ENCODE measurements at regions not wholly inside any gene's neighbourhood (a gene's known extent, or its start where the extent isn't known, plus 50 kb on each side); places are given as distances from the start of the nearest gene placed in this dataset.

GRCh38 chr4:30811296-30811695, 91.1 kb downstream of the PCDH7 start:
- WGBS (ENCODE audit: insufficient coverage) = 100% methylated on average over 1 of the region's 2 CpGs
- no peaks in the 10 kb centered on the region for H3K36me3 Mint-ChIP-seq
- H3K27me3 Mint-ChIP-seq (ENCODE audit: low read depth in 2 of 2) = no peaks in the 10 kb centered on the region
- no peaks in the 10 kb centered on the region for H3K27me3 ChIP-seq (ENCODE audit: control insufficient read depth, insufficient read depth, low read length)
- H3K4me3 Mint-ChIP-seq = no peak overlapping the region
- intact Hi-C loops (cut with micrococcal nuclease) = no loop called here
- no peak overlapping the region for H3K27ac Mint-ChIP-seq
- no peak overlapping the region for H3K27ac ChIP-seq (ENCODE audit: low read length)
- no peak overlapping the region for H3K4me3 ChIP-seq (ENCODE audit: low read length)
- H3K9me3 Mint-ChIP-seq = peaks cover 6 to 17% of the 10 kb centered on the region in 2 donors
- H3K9me3 ChIP-seq (ENCODE audit: control insufficient read depth, insufficient read depth, low read length) = no peaks in the 10 kb centered on the region
- no peaks in the 10 kb centered on the region for H3K4me1 ChIP-seq (ENCODE audit: control insufficient read depth, insufficient read depth, low read length)
- no peaks in the 10 kb centered on the region for H3K4me1 Mint-ChIP-seq
- TF ChIP-seq CTCF (IDR thresholded peaks at IDR 0.05) = no peak
- DNase-seq (no peak), ATAC-seq (no peak)
- no peaks in the 10 kb centered on the region for H3K36me3 ChIP-seq (ENCODE audit: control insufficient read depth, insufficient read depth, low read length)

GRCh38 chr4:30815685-30816084, 95.5 kb downstream of the PCDH7 start:
- Histone ChIP-seq H3K9me3 (ENCODE audit: control insufficient read depth, insufficient read depth, low read length) (no peaks in the 10 kb centered on the region), H3K4me3 (ENCODE audit: low read length) (no peak overlapping the region), H3K36me3 (ENCODE audit: control insufficient read depth, insufficient read depth, low read length) (no peaks in the 10 kb centered on the region), H3K4me1 (ENCODE audit: control insufficient read depth, insufficient read depth, low read length) (no peaks in the 10 kb centered on the region), H3K27me3 (ENCODE audit: control insufficient read depth, insufficient read depth, low read length) (no peaks in the 10 kb centered on the region), H3K27ac (ENCODE audit: low read length) (no peak overlapping the region)
- Mint-ChIP-seq H3K27me3 (ENCODE audit: low read depth in 2 of 2) (no peaks in the 10 kb centered on the region), H3K27ac (no peak overlapping the region), H3K4me1 (no peaks in the 10 kb centered on the region), H3K4me3 (no peak overlapping the region), H3K36me3 (peaks cover 7% of the 10 kb centered on the region), H3K9me3 (peaks cover 12 to 26% of the 10 kb centered on the region in 2 donors)
- 91% methylated on average over 2 of the region's 2 CpGs for WGBS (ENCODE audit: insufficient coverage)
- TF ChIP-seq CTCF (IDR thresholded peaks at IDR 0.05) = no peak
- DNase-seq = no peak
- ATAC-seq = no peak
- intact Hi-C loops (cut with micrococcal nuclease) = no loop called here

- no peaks in the 10 kb centered on the region for H3K27me3 ChIP-seq (ENCODE audit: control insufficient read depth, insufficient read depth, low read length)
- WGBS (ENCODE audit: insufficient coverage) = 67% methylated on average over 1 of the region's 1 CpG
- H3K36me3 Mint-ChIP-seq = peaks cover 7% of the 10 kb centered on the region
These were observed 97.3 kb downstream of the PCDH7 start for GRCh38 chr4:30817447-30817846.

More at GRCh38 chr4:30817447-30817846, 97.3 kb downstream of the PCDH7 start:
- no peak overlapping the region for H3K4me3 ChIP-seq (ENCODE audit: low read length)
- Mint-ChIP-seq H3K4me1 (no peaks in the 10 kb centered on the region), H3K27me3 (ENCODE audit: low read depth in 2 of 2) (no peaks in the 10 kb centered on the region), H3K27ac (no peak overlapping the region), H3K9me3 (peaks cover 11 to 22% of the 10 kb centered on the region in 2 donors), H3K4me3 (no peak overlapping the region)
- intact Hi-C loops (cut with micrococcal nuclease) = no loop called here
- H3K4me1 ChIP-seq (ENCODE audit: control insufficient read depth, insufficient read depth, low read length) = no peaks in the 10 kb centered on the region
- ATAC-seq = no peak
- TF ChIP-seq CTCF (IDR thresholded peaks at IDR 0.05) = no peak
- H3K9me3 ChIP-seq (ENCODE audit: control insufficient read depth, insufficient read depth, low read length) = no peaks in the 10 kb centered on the region
- H3K36me3 ChIP-seq (ENCODE audit: control insufficient read depth, insufficient read depth, low read length) = no peaks in the 10 kb centered on the region
- no peak for DNase-seq
- no peak overlapping the region for H3K27ac ChIP-seq (ENCODE audit: low read length)

Measured in natural killer cell (primary cell).